ENCODE measurements at regions not wholly inside any gene's neighbourhood (a gene's known extent, or its start where the extent isn't known, plus 50 kb on each side); places are given as distances from the start of the nearest gene placed in this dataset.
"Not testable (repeated sequence)": the region's sequence is repeated elsewhere in the genome, so short reads cannot be mapped to it uniquely, and the experiment has no call there.

DNA sequence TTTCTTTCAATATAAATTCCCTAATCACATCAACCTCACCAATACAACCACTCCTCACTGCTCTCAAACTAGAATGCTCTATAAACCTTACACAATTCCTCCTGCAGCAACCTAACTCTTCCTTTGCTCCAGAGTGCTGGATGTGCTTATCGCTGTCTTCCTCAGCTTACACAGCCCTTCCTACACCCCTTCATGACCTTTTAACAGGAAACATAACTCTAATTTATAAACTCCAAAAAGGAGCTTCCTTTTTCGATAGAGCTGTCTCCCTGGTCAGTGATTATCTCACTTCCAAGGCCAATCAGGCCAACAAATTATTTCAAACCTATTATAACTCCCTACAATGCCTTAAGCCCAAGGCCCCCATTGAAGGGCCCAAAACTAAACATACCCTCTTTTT, 78.8 kb downstream of the COQ2 start:
- no peaks in the 10 kb centered on the region for H3K36me3 ChIP-seq (ENCODE audit: control insufficient read depth, insufficient read depth, low read length)
- H3K4me3 ChIP-seq (ENCODE audit: low read depth, low read length) = no peak overlapping the region
- FAIRE-seq (no peak), DNase-seq (ENCODE audit: low read depth) (no peak)
- TF ChIP-seq, protein P1, sequence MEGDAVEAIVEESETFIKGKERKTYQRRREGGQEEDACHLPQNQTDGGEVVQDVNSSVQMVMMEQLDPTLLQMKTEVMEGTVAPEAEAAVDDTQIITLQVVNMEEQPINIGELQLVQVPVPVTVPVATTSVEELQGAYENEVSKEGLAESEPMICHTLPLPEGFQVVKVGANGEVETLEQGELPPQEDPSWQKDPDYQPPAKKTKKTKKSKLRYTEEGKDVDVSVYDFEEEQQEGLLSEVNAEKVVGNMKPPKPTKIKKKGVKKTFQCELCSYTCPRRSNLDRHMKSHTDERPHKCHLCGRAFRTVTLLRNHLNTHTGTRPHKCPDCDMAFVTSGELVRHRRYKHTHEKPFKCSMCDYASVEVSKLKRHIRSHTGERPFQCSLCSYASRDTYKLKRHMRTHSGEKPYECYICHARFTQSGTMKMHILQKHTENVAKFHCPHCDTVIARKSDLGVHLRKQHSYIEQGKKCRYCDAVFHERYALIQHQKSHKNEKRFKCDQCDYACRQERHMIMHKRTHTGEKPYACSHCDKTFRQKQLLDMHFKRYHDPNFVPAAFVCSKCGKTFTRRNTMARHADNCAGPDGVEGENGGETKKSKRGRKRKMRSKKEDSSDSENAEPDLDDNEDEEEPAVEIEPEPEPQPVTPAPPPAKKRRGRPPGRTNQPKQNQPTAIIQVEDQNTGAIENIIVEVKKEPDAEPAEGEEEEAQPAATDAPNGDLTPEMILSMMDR (IDR thresholded peaks at IDR 0.05; ENCODE audit: insufficient read depth, low read length, severe bottlenecking) = no peak
- no peaks in the 10 kb centered on the region for H3K27me3 ChIP-seq (ENCODE audit: control insufficient read depth, insufficient read depth, low read length)

DNA sequence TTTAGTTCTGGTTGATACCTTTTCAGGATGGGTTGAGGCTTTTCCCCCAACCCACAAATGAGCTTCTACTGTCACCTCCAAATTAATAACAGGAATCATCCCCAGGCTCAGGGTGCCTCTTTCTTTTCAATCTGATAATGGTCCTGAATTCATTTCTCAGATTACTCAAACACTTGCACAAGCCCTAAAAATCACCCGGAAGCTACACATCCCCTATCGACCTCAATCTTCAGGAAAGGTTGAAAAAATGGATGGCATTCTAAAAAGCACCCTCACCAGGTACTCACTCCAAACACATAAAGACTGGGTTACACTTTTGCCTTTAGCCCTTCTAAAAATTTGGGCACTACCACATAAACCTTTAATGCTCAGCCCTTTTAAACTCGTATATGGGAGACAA, 79.9 kb downstream of the COQ2 start:
- DNase-seq (ENCODE audit: low read depth) = no peak
- TF ChIP-seq, protein P1 (IDR thresholded peaks at IDR 0.05; ENCODE audit: insufficient read depth, low read length, severe bottlenecking) = no peak
- no peak for FAIRE-seq
- H3K27me3 ChIP-seq (ENCODE audit: control insufficient read depth, insufficient read depth, low read length) = no peaks in the 10 kb centered on the region
- no peak overlapping the region for H3K4me3 ChIP-seq (ENCODE audit: low read depth, low read length)
- H3K36me3 ChIP-seq (ENCODE audit: control insufficient read depth, insufficient read depth, low read length) = no peaks in the 10 kb centered on the region

DNA sequence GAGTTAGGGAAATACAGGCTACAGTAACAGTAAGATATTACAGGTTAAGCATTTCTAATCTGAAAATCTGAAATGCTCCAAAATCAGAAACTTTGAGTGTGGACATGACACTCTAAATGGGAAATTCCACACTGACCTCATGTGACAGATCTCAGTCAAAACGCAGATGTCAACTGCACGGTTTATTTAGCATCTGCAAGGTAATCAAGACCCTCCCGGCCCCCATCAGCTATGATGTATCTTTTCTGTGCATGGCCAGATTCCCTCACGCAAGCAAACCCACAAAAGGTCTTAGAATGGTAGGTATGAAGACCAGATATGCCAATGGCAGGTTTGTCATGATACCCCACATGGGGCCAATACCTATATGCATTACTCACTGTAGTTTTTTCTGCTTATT, 82.8 kb downstream of the COQ2 start:
- FAIRE-seq (no peak), DNase-seq (ENCODE audit: low read depth) (no peak)
- Histone ChIP-seq H3K27me3 (ENCODE audit: control insufficient read depth, insufficient read depth, low read length) (no peaks in the 10 kb centered on the region), H3K36me3 (ENCODE audit: control insufficient read depth, insufficient read depth, low read length) (no peaks in the 10 kb centered on the region), H3K4me3 (ENCODE audit: low read depth, low read length) (no peak overlapping the region)
- TF ChIP-seq, protein P1 (IDR thresholded peaks at IDR 0.05; ENCODE audit: insufficient read depth, low read length, severe bottlenecking) = no peak

DNA sequence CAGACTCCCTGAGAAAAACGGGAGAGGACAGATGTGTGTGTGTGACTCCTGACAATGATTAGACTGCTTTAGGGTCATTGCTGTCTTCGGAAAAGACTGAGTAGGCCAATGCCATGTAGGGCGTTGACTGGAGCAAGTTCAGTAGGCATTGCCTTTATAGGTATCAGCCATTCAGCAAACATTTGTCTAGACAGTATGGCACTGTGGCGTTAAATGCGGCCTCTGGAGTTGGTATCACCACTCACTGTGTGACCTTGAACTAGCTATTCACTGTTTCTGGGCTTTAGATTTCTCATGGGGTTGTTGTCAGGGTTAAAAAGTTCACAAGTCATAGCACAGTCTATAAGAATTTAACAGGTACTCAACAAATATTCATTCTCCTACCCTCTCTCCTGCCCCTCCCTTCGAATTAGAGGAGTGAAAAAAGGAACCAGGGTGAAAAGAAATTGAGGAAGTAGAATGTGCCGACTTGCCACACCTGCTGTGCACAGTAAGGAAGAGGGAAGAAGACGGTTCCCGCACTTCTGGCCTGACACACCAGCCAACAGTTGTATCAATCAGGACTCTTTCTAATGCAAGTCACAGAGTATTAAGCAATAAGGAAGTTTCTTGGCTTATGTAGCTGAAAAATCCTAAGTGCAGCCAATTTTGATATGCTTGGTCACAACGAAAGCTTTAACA, 83.2 kb upstream of the PLAC8 start:
- no peak overlapping the region for H3K4me3 ChIP-seq (ENCODE audit: low read depth, low read length)
- TF ChIP-seq, protein P1 (IDR thresholded peaks at IDR 0.05; ENCODE audit: insufficient read depth, low read length, severe bottlenecking) = no peak
- no peaks in the 10 kb centered on the region for H3K27me3 ChIP-seq (ENCODE audit: control insufficient read depth, insufficient read depth, low read length)
- DNase-seq (ENCODE audit: low read depth) = no peak
- no peak for FAIRE-seq
- no peaks in the 10 kb centered on the region for H3K36me3 ChIP-seq (ENCODE audit: control insufficient read depth, insufficient read depth, low read length)

DNA sequence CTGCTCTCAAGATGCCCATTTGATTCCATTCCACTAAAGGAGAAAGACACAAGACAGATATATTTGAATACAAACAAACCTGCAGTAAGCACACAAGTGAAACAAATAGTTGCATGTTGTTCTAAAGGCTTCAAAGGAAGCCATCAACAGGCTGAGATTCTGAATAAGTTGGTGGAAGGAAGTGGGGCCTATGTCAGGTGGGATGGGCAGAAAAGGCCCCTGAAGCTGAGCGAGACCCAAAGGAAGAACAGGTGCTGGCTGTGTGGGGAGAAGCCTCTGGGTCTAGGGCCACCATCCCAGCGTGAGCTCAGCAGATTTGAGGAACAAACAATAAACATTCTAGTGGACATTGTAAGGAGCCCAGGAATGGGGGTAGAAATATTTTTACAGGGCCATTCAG, 82.4 kb upstream of the PLAC8 start:
- DNase-seq (ENCODE audit: low read depth) (no peak), FAIRE-seq (no peak)
- TF ChIP-seq, protein P1 (IDR thresholded peaks at IDR 0.05; ENCODE audit: insufficient read depth, low read length, severe bottlenecking) = no peak

DNA sequence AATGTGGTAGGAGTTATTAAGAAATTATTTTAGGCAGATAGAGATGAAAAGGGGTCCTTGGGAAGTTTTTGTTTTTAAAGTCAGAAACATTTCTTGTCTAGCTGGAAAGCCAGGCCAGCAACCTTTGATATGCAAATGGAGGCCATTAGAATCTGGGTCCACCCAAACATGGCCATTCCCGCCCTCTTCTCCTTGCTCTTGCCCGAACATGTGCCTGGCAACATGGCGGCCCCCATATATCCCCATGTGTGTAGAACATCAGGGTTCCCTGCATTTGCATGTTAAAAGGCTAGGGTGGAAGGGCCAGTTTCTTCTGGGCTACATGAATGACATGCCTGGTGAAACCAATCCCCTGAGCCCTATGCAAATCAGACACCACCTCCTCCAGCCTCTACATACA, 80.7 kb upstream of the PLAC8 start:
- no peaks in the 10 kb centered on the region for H3K27me3 ChIP-seq (ENCODE audit: control insufficient read depth, insufficient read depth, low read length)
- no peak overlapping the region for H3K4me3 ChIP-seq (ENCODE audit: low read depth, low read length)
- no peaks in the 10 kb centered on the region for H3K36me3 ChIP-seq (ENCODE audit: control insufficient read depth, insufficient read depth, low read length)
- FAIRE-seq (no peak), DNase-seq (ENCODE audit: low read depth) (no peak)
- TF ChIP-seq, protein P1 (IDR thresholded peaks at IDR 0.05; ENCODE audit: insufficient read depth, low read length, severe bottlenecking) = no peak

More for the DNA sequence above, 82.4 kb upstream of the PLAC8 start:
- Histone ChIP-seq H3K36me3 (ENCODE audit: control insufficient read depth, insufficient read depth, low read length) (no peaks in the 10 kb centered on the region), H3K27me3 (ENCODE audit: control insufficient read depth, insufficient read depth, low read length) (no peaks in the 10 kb centered on the region), H3K4me3 (ENCODE audit: low read depth, low read length) (no peak overlapping the region)

DNA sequence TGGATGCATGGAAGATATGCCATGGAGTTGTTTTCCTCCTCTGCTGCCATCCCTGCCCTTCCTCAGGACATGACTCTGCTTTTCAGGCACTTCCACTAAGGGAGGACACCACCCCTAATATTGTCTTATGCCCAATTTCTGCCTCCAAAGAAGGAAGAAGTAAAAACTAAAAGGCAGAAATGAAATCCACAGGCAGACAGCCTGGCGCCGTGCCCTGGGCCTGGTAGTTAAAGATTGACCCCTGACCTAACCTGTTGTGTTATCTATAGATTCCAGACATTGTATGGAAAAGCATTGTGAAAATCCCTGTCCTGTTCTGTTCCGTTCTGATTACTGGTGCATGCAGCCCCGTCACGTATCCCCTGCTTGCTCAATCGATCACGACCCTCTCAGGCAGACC, 80.1 kb upstream of the PLAC8 start:
- H3K36me3 ChIP-seq (ENCODE audit: control insufficient read depth, insufficient read depth, low read length); DNase-seq (ENCODE audit: low read depth); FAIRE-seq: not testable (repeated sequence)

More for the DNA sequence above, 80.1 kb upstream of the PLAC8 start:
- not testable (repeated sequence) for H3K4me3 ChIP-seq (ENCODE audit: low read depth, low read length); H3K27me3 ChIP-seq (ENCODE audit: control insufficient read depth, insufficient read depth, low read length)

All from bronchial epithelial cell (primary cell).